ENCODE measurements at regions not wholly inside any gene's neighbourhood (a gene's known extent, or its start where the extent isn't known, plus 50 kb on each side); places are given as distances from the start of the nearest gene placed in this dataset.

DNA sequence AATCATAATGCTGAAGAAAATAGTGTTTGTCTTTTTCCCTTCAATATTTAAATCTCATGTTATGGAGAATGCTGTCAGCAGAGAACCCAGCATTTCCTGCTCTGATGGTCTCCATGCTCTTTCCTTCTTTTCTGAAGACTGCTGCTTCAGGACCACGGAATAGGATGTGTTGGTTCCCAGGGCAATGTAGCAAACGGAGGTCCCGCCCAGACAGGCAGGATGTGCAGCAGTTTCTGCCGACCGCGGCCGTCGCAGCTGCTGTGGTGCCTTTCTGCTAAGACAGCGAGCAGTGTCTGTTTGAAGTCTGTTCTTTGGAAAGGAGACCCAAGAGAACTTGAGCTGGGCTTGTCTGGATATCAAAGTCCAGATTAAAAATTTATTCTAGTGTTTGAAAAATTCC is 654.3 kb downstream of the CCDC171 start:
- Histone ChIP-seq H3K4me1 (no peaks in the 10 kb centered on the region), H3K36me3 (no peaks in the 10 kb centered on the region), H3K9me3 (no peaks in the 10 kb centered on the region), H3K4me3 (no peak overlapping the region), H3K27me3 (no peaks in the 10 kb centered on the region), H3K27ac (no peak overlapping the region)
- peak; percentile 68 for DNase-seq (ENCODE audit: low spot score)
- TF ChIP-seq, protein P1, sequence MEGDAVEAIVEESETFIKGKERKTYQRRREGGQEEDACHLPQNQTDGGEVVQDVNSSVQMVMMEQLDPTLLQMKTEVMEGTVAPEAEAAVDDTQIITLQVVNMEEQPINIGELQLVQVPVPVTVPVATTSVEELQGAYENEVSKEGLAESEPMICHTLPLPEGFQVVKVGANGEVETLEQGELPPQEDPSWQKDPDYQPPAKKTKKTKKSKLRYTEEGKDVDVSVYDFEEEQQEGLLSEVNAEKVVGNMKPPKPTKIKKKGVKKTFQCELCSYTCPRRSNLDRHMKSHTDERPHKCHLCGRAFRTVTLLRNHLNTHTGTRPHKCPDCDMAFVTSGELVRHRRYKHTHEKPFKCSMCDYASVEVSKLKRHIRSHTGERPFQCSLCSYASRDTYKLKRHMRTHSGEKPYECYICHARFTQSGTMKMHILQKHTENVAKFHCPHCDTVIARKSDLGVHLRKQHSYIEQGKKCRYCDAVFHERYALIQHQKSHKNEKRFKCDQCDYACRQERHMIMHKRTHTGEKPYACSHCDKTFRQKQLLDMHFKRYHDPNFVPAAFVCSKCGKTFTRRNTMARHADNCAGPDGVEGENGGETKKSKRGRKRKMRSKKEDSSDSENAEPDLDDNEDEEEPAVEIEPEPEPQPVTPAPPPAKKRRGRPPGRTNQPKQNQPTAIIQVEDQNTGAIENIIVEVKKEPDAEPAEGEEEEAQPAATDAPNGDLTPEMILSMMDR (IDR thresholded peaks at IDR 0.05), result no peak

DNA sequence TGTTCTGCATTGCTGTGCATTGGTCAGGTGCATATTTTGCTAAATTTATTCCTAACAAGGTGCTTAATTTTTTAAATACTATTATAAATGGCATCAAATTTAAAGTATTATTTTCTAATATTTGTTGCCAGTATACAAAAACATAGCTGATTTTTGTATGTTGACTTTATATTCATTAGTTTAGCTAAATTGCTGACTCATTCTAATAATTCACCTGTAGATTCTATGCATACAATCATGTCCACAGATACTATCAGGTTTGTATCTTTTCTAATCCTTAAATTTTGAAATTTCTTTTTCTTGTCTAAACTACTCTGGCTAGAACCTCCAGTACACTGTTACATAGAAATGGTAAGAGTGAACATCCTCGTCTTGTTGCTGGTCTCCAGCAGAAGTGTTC is 657.6 kb downstream of the CCDC171 start:
- no peaks in the 10 kb centered on the region for H3K9me3 ChIP-seq
- TF ChIP-seq, protein P1 (IDR thresholded peaks at IDR 0.05), result no peak
- H3K27ac ChIP-seq, result no peak overlapping the region
- DNase-seq (ENCODE audit: low spot score), result no peak
- no peaks in the 10 kb centered on the region for H3K36me3 ChIP-seq
- peaks cover 0 to 15% of the 10 kb centered on the region in 2 donors for H3K4me1 ChIP-seq
- H3K27me3 ChIP-seq, result no peaks in the 10 kb centered on the region
- no peak overlapping the region for H3K4me3 ChIP-seq

DNA sequence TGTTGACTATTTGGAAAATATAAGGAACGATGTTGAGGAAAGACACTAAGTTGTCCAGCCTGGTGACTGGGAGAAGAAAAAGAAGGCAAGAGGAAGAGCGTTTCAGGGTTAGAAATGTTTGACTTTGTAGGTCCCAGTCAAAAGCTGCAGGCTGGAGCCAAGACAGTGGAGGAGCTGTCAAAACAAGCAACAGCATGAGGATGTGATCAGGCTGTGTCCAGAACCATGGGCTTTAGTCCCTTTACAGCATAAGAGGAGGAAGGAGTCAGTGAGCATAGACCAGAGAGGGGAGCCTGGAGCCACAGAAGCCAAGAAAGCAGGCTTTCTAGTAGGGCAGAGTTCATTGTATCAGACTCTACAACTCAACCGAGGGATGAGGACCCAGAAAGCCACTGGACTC is 658.5 kb downstream of the BNC2 start:
- TF ChIP-seq, protein P1 (IDR thresholded peaks at IDR 0.05), result no peak
- H3K4me3 ChIP-seq, result no peak overlapping the region
- DNase-seq (ENCODE audit: low spot score), result no peak
- H3K27ac ChIP-seq, result no peak overlapping the region
- H3K27me3 ChIP-seq, result no peaks in the 10 kb centered on the region
- H3K9me3 ChIP-seq, result no peaks in the 10 kb centered on the region
- H3K4me1 ChIP-seq, result peaks cover 0 to 15% of the 10 kb centered on the region in 2 donors
- no peaks in the 10 kb centered on the region for H3K36me3 ChIP-seq

DNA sequence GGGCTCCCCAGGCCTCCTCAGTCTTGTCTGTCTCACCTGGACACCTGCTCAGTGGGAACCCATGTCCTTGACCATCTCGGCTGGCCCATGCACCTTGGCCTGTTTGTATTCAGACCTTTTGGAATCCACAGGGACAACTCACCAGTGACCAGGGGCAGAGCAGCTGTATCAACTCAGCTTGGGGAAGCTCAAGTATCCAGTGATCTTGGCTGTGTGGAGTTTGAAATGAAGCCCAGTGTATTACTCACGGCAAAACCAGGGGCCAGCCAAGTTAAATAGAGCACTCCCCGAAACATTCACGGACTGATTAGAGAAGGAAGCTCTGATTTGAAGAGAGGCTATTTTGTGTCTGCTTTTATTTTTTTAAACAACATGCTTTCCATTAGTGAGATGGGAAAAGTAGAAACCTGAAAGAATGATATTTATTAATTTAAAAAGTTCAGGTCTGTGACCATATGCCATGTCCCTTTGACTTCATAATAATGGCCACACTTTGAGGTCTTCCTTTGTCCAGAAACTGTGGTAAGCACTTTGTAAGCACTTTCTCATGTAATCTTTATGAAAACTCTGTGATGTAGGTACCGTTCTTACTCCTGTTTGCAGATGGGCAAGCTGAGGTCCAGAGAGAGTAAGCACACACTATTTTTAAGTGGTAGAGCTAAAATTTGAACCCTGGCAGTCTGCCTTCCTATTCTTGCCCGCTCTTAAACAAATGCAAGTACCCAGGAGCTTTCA is 656.5 kb downstream of the BNC2 start:
- no peaks in the 10 kb centered on the region for H3K9me3 ChIP-seq
- no peaks in the 10 kb centered on the region for H3K27me3 ChIP-seq
- no peaks in the 10 kb centered on the region for H3K36me3 ChIP-seq
- H3K4me1 ChIP-seq, result peaks cover 0 to 15% of the 10 kb centered on the region in 2 donors
- no peak overlapping the region for H3K4me3 ChIP-seq
- TF ChIP-seq, protein P1 (IDR thresholded peaks at IDR 0.05), result no peak
- peak overlapping the region in 1 of 2 donors; percentile 3 for H3K27ac ChIP-seq
- peak; percentile 85 for DNase-seq (ENCODE audit: low spot score)

DNA sequence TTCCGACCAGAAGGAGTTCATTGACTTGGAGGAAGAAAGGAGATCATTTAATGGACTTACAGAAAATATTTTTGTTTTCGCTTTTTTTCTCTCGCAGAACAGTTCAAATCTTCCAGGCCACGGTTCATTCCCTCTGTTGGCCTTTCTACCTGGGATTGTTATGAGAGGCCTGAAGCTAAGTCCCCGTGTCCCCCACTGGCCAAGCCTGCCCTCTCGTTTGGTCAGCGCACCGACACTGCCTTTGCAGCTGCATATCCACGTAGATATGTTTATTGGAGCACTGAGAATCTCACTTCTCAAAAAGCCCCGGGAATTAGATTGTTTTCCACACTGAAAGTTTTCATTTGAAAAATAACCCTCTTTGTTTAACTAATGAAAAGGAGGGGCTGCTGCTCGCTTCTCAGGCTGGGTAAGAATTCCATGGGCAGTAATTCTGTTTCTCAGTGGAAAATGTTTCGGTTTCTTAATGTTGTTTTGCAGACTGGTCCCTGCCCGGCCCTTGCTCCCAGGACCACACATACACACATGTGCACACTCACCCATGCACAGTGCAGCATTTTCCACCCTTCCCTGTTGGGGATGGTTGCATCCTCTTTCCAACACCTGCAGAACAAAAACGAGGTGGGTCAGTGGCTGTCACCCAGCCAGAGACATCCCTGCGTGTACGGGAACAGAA is 655.7 kb downstream of the BNC2 start:
- Histone ChIP-seq H3K36me3 (no peaks in the 10 kb centered on the region), H3K4me1 (peaks cover 0 to 15% of the 10 kb centered on the region in 2 donors), H3K27me3 (no peaks in the 10 kb centered on the region), H3K9me3 (no peaks in the 10 kb centered on the region), H3K27ac (no peak overlapping the region), H3K4me3 (peak overlapping the region in 1 of 2 donors; percentile 5)
- TF ChIP-seq, protein P1 (IDR thresholded peaks at IDR 0.05), result no peak
- no peak for DNase-seq (ENCODE audit: low spot score)

Data from right atrium auricular region (tissue), 2 donors.